ENCODE measurements at regions not wholly inside any gene's neighbourhood (a gene's known extent, or its start where the extent isn't known, plus 50 kb on each side); places are given as distances from the start of the nearest gene placed in this dataset.

DNA sequence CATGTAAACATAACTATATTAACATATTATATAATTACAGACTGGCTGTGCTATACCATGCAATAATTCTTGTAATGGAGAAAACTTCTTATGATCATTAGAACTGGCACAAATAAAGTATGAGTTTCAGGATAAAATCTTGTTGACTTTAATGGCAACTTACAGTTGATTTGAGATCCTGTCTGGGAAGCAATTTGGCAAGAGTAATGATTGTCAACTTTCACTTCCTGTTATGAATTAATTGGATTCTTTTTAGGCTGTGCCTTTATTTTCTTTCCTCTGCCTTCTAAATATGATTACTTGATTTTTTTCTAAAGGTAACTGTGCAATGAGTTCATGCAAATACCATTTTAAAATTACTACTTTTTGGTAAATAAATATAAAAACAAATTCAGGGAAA lies 158.1 kb upstream of the B3GAT2 start:
- ChIA-PET POLR2A (no interaction called here), CTCF (no interaction called here)
- in situ Hi-C loops (cut with HindIII; ENCODE audit: low pct_unique_long_range_greater_than_20kb, low sequenced_read_pairs), result no loop called here

DNA sequence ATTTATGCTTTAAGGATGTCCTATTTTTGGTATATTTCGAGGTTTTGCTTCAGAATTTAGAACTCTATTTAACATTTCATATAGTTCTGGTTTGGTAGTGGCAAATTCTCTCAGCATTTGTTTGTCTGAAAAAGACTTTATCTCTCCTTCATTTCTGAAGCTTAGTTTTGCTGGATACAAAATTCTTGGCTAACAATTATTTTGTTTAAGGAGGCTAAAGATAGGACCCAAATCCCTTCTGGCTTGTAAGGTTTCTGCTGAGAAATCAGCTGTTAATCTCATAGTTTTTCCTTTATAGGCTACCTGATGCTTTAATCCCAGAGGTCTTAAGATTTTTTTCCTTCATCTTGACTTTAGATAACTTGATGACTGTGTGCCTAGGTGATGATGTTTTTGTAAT lies 162.7 kb upstream of the B3GAT2 start:
- DNase-seq (ENCODE audit: low read depth, low spot score), result no peak
- intact Hi-C loops (cut with micrococcal nuclease; ENCODE audit: unreplicated experiment), result no loop called here

More for the DNA sequence above, 158.1 kb upstream of the B3GAT2 start:
- no peak overlapping the region for H3K4me3 ChIP-seq (ENCODE audit: low read depth in 2 of 2, low read length in 2 of 2)
- H3K36me3 ChIP-seq (ENCODE audit: control insufficient read depth, insufficient read depth, low read length), result no peaks in the 10 kb centered on the region
- BruUV-seq (replicated peaks), result no TSS peak
- DNase-seq (ENCODE audit: low read depth, low spot score) (no peak), ATAC-seq (no peak)
- peaks cover 10% of the 10 kb centered on the region; the same call in 1 of the 2 replicates for H3K27me3 ChIP-seq (ENCODE audit: control insufficient read depth, insufficient read depth, low read length)
- no peaks in the 10 kb centered on the region for H3K9me3 ChIP-seq (ENCODE audit: control insufficient read depth, insufficient read depth, low read depth, low read length)
- no peak overlapping the region for H3K27ac ChIP-seq (ENCODE audit: low read length)
- TF ChIP-seq, protein P1, sequence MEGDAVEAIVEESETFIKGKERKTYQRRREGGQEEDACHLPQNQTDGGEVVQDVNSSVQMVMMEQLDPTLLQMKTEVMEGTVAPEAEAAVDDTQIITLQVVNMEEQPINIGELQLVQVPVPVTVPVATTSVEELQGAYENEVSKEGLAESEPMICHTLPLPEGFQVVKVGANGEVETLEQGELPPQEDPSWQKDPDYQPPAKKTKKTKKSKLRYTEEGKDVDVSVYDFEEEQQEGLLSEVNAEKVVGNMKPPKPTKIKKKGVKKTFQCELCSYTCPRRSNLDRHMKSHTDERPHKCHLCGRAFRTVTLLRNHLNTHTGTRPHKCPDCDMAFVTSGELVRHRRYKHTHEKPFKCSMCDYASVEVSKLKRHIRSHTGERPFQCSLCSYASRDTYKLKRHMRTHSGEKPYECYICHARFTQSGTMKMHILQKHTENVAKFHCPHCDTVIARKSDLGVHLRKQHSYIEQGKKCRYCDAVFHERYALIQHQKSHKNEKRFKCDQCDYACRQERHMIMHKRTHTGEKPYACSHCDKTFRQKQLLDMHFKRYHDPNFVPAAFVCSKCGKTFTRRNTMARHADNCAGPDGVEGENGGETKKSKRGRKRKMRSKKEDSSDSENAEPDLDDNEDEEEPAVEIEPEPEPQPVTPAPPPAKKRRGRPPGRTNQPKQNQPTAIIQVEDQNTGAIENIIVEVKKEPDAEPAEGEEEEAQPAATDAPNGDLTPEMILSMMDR (IDR thresholded peaks at IDR 0.05), result no peak
- TF ChIP-seq, protein P2, sequence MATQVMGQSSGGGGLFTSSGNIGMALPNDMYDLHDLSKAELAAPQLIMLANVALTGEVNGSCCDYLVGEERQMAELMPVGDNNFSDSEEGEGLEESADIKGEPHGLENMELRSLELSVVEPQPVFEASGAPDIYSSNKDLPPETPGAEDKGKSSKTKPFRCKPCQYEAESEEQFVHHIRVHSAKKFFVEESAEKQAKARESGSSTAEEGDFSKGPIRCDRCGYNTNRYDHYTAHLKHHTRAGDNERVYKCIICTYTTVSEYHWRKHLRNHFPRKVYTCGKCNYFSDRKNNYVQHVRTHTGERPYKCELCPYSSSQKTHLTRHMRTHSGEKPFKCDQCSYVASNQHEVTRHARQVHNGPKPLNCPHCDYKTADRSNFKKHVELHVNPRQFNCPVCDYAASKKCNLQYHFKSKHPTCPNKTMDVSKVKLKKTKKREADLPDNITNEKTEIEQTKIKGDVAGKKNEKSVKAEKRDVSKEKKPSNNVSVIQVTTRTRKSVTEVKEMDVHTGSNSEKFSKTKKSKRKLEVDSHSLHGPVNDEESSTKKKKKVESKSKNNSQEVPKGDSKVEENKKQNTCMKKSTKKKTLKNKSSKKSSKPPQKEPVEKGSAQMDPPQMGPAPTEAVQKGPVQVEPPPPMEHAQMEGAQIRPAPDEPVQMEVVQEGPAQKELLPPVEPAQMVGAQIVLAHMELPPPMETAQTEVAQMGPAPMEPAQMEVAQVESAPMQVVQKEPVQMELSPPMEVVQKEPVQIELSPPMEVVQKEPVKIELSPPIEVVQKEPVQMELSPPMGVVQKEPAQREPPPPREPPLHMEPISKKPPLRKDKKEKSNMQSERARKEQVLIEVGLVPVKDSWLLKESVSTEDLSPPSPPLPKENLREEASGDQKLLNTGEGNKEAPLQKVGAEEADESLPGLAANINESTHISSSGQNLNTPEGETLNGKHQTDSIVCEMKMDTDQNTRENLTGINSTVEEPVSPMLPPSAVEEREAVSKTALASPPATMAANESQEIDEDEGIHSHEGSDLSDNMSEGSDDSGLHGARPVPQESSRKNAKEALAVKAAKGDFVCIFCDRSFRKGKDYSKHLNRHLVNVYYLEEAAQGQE (IDR thresholded peaks at IDR 0.05; ENCODE audit: insufficient read depth in 1 of 2, low read depth in 2 of 2, low read length in 1 of 2), result no peak
- no peaks in the 10 kb centered on the region for H3K4me1 ChIP-seq (ENCODE audit: control insufficient read depth, insufficient read depth, low read length)
- intact Hi-C loops (cut with micrococcal nuclease; ENCODE audit: unreplicated experiment), result no loop called here

More for the DNA sequence above, 162.7 kb upstream of the B3GAT2 start:
- Histone ChIP-seq H3K27me3 (ENCODE audit: control insufficient read depth, insufficient read depth, low read length) (no peaks in the 10 kb centered on the region), H3K36me3 (ENCODE audit: control insufficient read depth, insufficient read depth, low read length) (no peaks in the 10 kb centered on the region), H3K9me3 (ENCODE audit: control insufficient read depth, insufficient read depth, low read depth, low read length) (no peaks in the 10 kb centered on the region), H3K4me3 (ENCODE audit: low read depth in 2 of 2, low read length in 2 of 2) (no peak overlapping the region), H3K4me1 (ENCODE audit: control insufficient read depth, insufficient read depth, low read length) (no peaks in the 10 kb centered on the region), H3K27ac (ENCODE audit: low read length) (no peak overlapping the region)
- in situ Hi-C loops (cut with HindIII; ENCODE audit: low pct_unique_long_range_greater_than_20kb, low sequenced_read_pairs), result no loop called here
- POLR2A ChIA-PET, result no interaction called here
- CTCF ChIA-PET, result no interaction called here
- no TSS peak for BruUV-seq (replicated peaks)
- no peak for ATAC-seq
- TF ChIP-seq SIN3A (IDR thresholded peaks at IDR 0.05; ENCODE audit: borderline replicate concordance, insufficient read depth, low read depth, low read length) (no peak), TCF7L2 (IDR thresholded peaks at IDR 0.05; ENCODE audit: low read depth, low read length) (no peak), POLR2AphosphoS5 (IDR thresholded peaks at IDR 0.05; ENCODE audit: low read depth, low read length) (no peak)
- TF ChIP-seq, protein P2 (IDR thresholded peaks at IDR 0.05; ENCODE audit: insufficient read depth in 1 of 2, low read depth in 2 of 2, low read length in 1 of 2), result no peak
- TF ChIP-seq, protein P1 (IDR thresholded peaks at IDR 0.05), result no peak
